GM13977 (cell line): ENCODE measurements at regions not wholly inside any gene's neighbourhood (a gene's known extent, or its start where the extent isn't known, plus 50 kb on each side); places are given as distances from the start of the nearest gene placed in this dataset.

Source experiments
- DNase-seq: peaks from one replicate; pipeline ENCODE4 v3.0.0; 2012; ENCODE audit warnings: low spot score
- in situ Hi-C: fragments of 300-500 bp; cut with MboI; formaldehyde crosslinking; loops from one replicate; pipeline ENCODE4 v1.12.0; 2022; ENCODE audit warnings: low sequenced_read_pairs, low pct_unique_long_range_greater_than_20kb, mixed read lengths, inconsistent platforms; ENCODE audit not compliant: unreplicated experiment
- TF ChIP-seq, protein P1 (sequence below): IDR thresholded peaks from 2 replicates; pipeline ENCODE4 v1.5.1; 2012; ENCODE audit warnings: mild to moderate bottlenecking, control low read depth; ENCODE audit not compliant: insufficient read depth; ENCODE audit errors: extremely low read depth, missing control alignments

- TF ChIP-seq, protein P1, sequence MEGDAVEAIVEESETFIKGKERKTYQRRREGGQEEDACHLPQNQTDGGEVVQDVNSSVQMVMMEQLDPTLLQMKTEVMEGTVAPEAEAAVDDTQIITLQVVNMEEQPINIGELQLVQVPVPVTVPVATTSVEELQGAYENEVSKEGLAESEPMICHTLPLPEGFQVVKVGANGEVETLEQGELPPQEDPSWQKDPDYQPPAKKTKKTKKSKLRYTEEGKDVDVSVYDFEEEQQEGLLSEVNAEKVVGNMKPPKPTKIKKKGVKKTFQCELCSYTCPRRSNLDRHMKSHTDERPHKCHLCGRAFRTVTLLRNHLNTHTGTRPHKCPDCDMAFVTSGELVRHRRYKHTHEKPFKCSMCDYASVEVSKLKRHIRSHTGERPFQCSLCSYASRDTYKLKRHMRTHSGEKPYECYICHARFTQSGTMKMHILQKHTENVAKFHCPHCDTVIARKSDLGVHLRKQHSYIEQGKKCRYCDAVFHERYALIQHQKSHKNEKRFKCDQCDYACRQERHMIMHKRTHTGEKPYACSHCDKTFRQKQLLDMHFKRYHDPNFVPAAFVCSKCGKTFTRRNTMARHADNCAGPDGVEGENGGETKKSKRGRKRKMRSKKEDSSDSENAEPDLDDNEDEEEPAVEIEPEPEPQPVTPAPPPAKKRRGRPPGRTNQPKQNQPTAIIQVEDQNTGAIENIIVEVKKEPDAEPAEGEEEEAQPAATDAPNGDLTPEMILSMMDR = no peak
- in situ Hi-C loops = loop anchor here (25.0 kb wide), 1 partner anchor 110 kb away; no protein-coding TSS in a partner anchor
- no peak for DNase-seq
Measured at GRCh38 chr12:91622037-91622436, 439.4 kb upstream of the DCN start.

DNA sequence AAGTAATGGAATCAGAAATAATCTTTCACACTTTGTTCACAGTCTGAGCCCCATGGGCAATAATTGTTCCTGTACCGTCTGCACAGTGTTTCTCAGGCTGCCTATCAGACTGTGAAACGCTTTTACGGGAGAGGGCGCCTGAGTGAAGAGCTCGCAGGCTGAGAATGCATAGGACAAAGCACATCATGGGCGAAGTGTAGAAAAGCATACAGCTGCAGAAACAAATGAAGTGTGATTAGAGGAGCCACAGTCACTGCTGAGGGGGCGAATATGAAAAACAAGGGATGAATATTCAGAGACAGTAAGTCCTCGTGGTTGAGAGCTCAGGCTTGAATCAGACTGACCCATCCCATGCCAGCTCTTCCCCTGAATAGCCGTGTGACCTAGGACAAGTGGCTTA is 438.4 kb upstream of the DCN start:
- TF ChIP-seq, protein P1 = no peak
- no peak for DNase-seq
- in situ Hi-C loops = loop anchor here (25.0 kb wide), 1 partner anchor 109 kb away; no protein-coding TSS in a partner anchor

DNA sequence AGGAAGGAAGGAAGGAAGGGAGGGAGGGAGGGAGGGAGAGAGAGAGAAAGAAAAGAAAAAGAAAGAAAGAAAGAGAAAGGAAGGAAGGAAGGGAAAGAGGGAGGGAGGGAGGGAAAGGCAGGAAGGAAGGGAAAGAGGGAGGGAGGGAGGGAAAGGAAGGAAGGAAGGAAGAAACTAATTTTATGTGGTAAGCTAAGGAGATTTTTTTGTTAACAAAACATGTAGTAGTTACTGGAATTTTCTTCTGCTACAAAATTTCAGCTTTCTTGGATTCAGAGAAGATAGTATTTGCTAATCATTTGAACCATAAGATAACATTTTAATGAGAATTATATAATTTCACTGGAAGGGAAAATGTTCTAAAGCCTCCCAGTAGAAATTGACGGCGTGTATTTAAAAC is 437.8 kb upstream of the DCN start:
- in situ Hi-C loops = loop anchor here (25.0 kb wide), 1 partner anchor 108 kb away; no protein-coding TSS in a partner anchor
- no peak for DNase-seq
- TF ChIP-seq, protein P1 = no peak

DNA sequence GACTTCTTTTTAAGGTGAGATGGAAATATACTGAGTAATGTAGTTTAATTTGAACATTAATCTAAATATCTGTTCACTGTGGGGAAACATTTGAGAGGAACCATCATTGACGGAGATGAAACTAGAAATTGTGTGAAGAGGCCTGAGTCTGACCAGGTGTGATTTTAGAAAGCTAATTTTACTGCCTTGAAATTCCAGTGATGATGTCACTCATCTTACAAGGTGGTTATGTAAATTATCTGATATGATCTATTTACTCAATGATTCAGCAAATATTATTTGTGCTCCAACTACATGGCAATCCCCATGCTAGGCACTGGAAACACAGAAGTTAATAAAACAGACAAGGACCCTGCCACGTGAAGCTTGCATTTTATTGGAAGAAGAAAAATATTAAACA is 435.7 kb upstream of the DCN start:
- no peak for DNase-seq
- TF ChIP-seq, protein P1 = no peak
- in situ Hi-C loops = loop anchor here (25.0 kb wide), 1 partner anchor 106 kb away; no protein-coding TSS in a partner anchor

DNA sequence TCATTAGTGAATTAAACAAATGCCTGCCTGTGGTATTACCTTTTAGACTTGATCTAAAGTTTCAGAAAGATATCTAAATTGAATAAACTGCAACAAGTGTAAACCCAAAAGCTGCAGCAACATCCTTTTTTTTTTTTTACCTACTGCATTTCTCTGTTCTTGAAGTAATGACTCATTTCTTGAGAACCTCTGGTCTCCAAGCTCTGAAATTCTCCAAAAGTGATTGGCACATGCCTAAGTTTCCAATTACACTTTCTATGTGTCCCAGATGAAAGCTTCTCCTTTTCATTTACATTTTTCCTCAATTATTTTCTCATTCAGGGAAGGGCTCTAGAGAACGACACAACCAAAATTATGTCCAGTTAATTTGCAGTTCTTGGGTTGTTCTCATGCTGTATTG is 435.2 kb upstream of the DCN start:
- in situ Hi-C loops = loop anchor here (25.0 kb wide), 1 partner anchor 106 kb away; no protein-coding TSS in a partner anchor
- no peak for DNase-seq
- TF ChIP-seq, protein P1 = no peak

- TF ChIP-seq, protein P1 = no peak
- no peak for DNase-seq
- in situ Hi-C loops = loop anchor here (25.0 kb wide), 1 partner anchor 104 kb away; no protein-coding TSS in a partner anchor
Measured at GRCh38 chr12:91616416-91616815, 433.8 kb upstream of the DCN start.
